ENCODE measurements at regions not wholly inside any gene's neighbourhood (a gene's known extent, or its start where the extent isn't known, plus 50 kb on each side); places are given as distances from the start of the nearest gene placed in this dataset.
A peak's percentile ranks its signal among the peaks of the same experiment; 100 is the strongest.
"Not testable (repeated sequence)": the region's sequence is repeated elsewhere in the genome, so short reads cannot be mapped to it uniquely, and the experiment has no call there.

GRCh38 chr2:84373391-84373790 is 85.7 kb downstream of the SUCLG1 start:
- DNase-seq (ENCODE audit: low read depth in 2 of 2) = no peak

GRCh38 chr2:84362541-84362940 is 96.5 kb downstream of the SUCLG1 start:
- DNase-seq (ENCODE audit: low read depth in 2 of 2) = no peak

GRCh38 chr2:84338069-84338468 is 121.0 kb downstream of the SUCLG1 start:
- no peak for DNase-seq (ENCODE audit: low read depth in 2 of 2)

GRCh38 chr2:84327645-84328249 is 131.3 kb downstream of the SUCLG1 start:
- DNase-seq (ENCODE audit: low read depth in 2 of 2) = no peak

- DNase-seq (ENCODE audit: low read depth in 2 of 2) = no peak
Measured at GRCh38 chr2:84326831-84327432, 132.1 kb downstream of the SUCLG1 start.

GRCh38 chr2:84323890-84324289 is 135.2 kb downstream of the SUCLG1 start:
- no peak for DNase-seq (ENCODE audit: low read depth in 2 of 2)

GRCh38 chr2:84320940-84321339 is 138.1 kb downstream of the SUCLG1 start:
- no peak for DNase-seq (ENCODE audit: low read depth in 2 of 2)

GRCh38 chr2:84319581-84319980 is 139.5 kb downstream of the SUCLG1 start:
- no peak for DNase-seq (ENCODE audit: low read depth in 2 of 2)

GRCh38 chr2:84317135-84317534 is 141.9 kb downstream of the SUCLG1 start:
- no peak for DNase-seq (ENCODE audit: low read depth in 2 of 2)

GRCh38 chr2:84314901-84315330 is 144.2 kb downstream of the SUCLG1 start:
- peak; percentile 17 to 62 for DNase-seq (ENCODE audit: low read depth in 2 of 2)

GRCh38 chr2:84314250-84314649 is 144.8 kb downstream of the SUCLG1 start:
- no peak for DNase-seq (ENCODE audit: low read depth in 2 of 2)

- no peak for DNase-seq (ENCODE audit: low read depth in 2 of 2)
Measured at GRCh38 chr2:84309281-84309680, 149.8 kb downstream of the SUCLG1 start.

- no peak for DNase-seq (ENCODE audit: low read depth in 2 of 2)
Measured at GRCh38 chr2:84306361-84306760, 152.7 kb downstream of the SUCLG1 start.

- DNase-seq (ENCODE audit: low read depth in 2 of 2) = peak in 1 of 2 donors; percentile 13
Measured at GRCh38 chr2:84302513-84303412, 156.3 kb downstream of the SUCLG1 start.

- no peak for DNase-seq (ENCODE audit: low read depth in 2 of 2)
Measured at GRCh38 chr2:84301717-84302116, 157.4 kb downstream of the SUCLG1 start.

- DNase-seq (ENCODE audit: low read depth in 2 of 2) = no peak
Measured at GRCh38 chr2:84300696-84301029, 158.4 kb downstream of the SUCLG1 start.

- DNase-seq (ENCODE audit: low read depth in 2 of 2) = not testable (repeated sequence)
Measured at GRCh38 chr2:84300001-84300695, 158.9 kb downstream of the SUCLG1 start.

- no peak for DNase-seq (ENCODE audit: low read depth in 2 of 2)
Measured at GRCh38 chr2:84299211-84299775, 159.8 kb downstream of the SUCLG1 start.

GRCh38 chr2:84297155-84297554 is 161.9 kb downstream of the SUCLG1 start:
- DNase-seq (ENCODE audit: low read depth in 2 of 2) = no peak

- no peak for DNase-seq (ENCODE audit: low read depth in 2 of 2)
Measured at GRCh38 chr2:84293791-84294380, 165.2 kb downstream of the SUCLG1 start.

- no peak for DNase-seq (ENCODE audit: low read depth in 2 of 2)
Measured at GRCh38 chr2:84292545-84292944, 166.5 kb downstream of the SUCLG1 start.

GRCh38 chr2:84290537-84290936 is 168.5 kb downstream of the SUCLG1 start:
- DNase-seq (ENCODE audit: low read depth in 2 of 2) = no peak
